D721Med (cell line): ENCODE measurements at regions not wholly inside any gene's neighbourhood (a gene's known extent, or its start where the extent isn't known, plus 50 kb on each side); places are given as distances from the start of the nearest gene placed in this dataset.

Source experiments
- DNase-seq: peaks from one replicate; pipeline ENCODE4 v3.0.0; 2011; ENCODE audit warnings: low spot score; ENCODE audit not compliant: insufficient read length
- FAIRE-seq: peaks from 2 replicates; lab custom pipeline; 2011; peaks lifted over from hg19 to GRCh38; lab: Jason Lieb, UNC
- CTCF ChIP-seq: IDR thresholded peaks from 2 replicates; pipeline ENCODE4 v1.5.1; 2012; ENCODE audit warnings: mild to moderate bottlenecking, control low read depth; ENCODE audit not compliant: insufficient read depth; ENCODE audit errors: missing control alignments

GRCh38 chr2:234245945-234246344 is 195.4 kb downstream of the SPP2 start:
- TF ChIP-seq CTCF, result no peak
- no peak for FAIRE-seq
- DNase-seq, result no peak

GRCh38 chr2:234243871-234244565 is 193.5 kb downstream of the SPP2 start:
- no peak for TF ChIP-seq CTCF
- DNase-seq, result no peak
- no peak for FAIRE-seq

- DNase-seq, result no peak
- TF ChIP-seq CTCF, result no peak
- no peak for FAIRE-seq
These were observed 191.9 kb downstream of the SPP2 start for GRCh38 chr2:234242459-234242836.

- TF ChIP-seq CTCF, result no peak
- DNase-seq (no peak), FAIRE-seq (no peak)
These were observed 191.4 kb downstream of the SPP2 start for GRCh38 chr2:234241656-234242458.

- DNase-seq (no peak), FAIRE-seq (no peak)
- TF ChIP-seq CTCF, result no peak
These were observed 190.4 kb downstream of the SPP2 start for GRCh38 chr2:234240917-234241316.

- no peak for TF ChIP-seq CTCF
- DNase-seq, result no peak
- no peak for FAIRE-seq
These were observed 184.7 kb downstream of the SPP2 start for GRCh38 chr2:234235191-234235590.

GRCh38 chr2:234231460-234231859 is 181.0 kb downstream of the SPP2 start:
- DNase-seq (no peak), FAIRE-seq (no peak)
- no peak for TF ChIP-seq CTCF
